H1 (cell line): ENCODE measurements at regions not wholly inside any gene's neighbourhood (a gene's known extent, or its start where the extent isn't known, plus 50 kb on each side); places are given as distances from the start of the nearest gene placed in this dataset.

Source experiments
- CTCF ChIA-PET: fragments of 300-600 bp; sonication (Branson Sonifier 250); formaldehyde crosslinking; loops from one replicate; lab custom pipeline; 2021; ENCODE audit not compliant: partially characterized antibody; lab: Charles Lee
- POLR2A ChIA-PET: fragments of 300-600 bp; sonication (Branson Sonifier 250); formaldehyde crosslinking; loops from one replicate; lab custom pipeline; 2021; ENCODE audit warnings: inconsistent platforms; ENCODE audit not compliant: partially characterized antibody; lab: Charles Lee
- DNase-seq, 2 experiments: peaks; one replicate each; pipeline versions ENCODE4 v3.0.0 to v3.0.0-alpha.2; 2010 to 2022; ENCODE audit warnings: low spot score in 2 of 2, low read depth in 1 of 2, mixed read lengths in 1 of 2
- FAIRE-seq: peaks from 2 replicates; lab custom pipeline; 2011; peaks lifted over from hg19 to GRCh38; lab: Jason Lieb, UNC
- H2AFZ ChIP-seq: 2 replicates; pipeline ENCODE4 v1.8.1; 2012; ENCODE audit warnings: low read length, inconsistent platforms
- H2AK5ac ChIP-seq: 2 replicates; pipeline ENCODE4 v1.6.1; 2013; ENCODE audit warnings: low read depth, low read length
- H2BK120ac ChIP-seq: replicated peaks from 2 replicates; pipeline ENCODE3; 2013; ENCODE audit warnings: low read depth, low read length, inconsistent platforms
- H2BK12ac ChIP-seq: 2 replicates; pipeline ENCODE4 v1.6.1; 2013; ENCODE audit warnings: low read depth, low read length
- H2BK15ac ChIP-seq: 2 replicates; pipeline ENCODE4 v1.6.1; 2013; ENCODE audit warnings: low read length
- H2BK20ac ChIP-seq: 2 replicates; pipeline ENCODE4 v1.6.1; 2013; ENCODE audit warnings: low read length
- H2BK5ac ChIP-seq: 2 replicates; pipeline ENCODE4 v1.6.1; 2013; ENCODE audit warnings: low read depth, low read length
- H3K14ac ChIP-seq: 2 replicates; pipeline ENCODE4 v1.6.1; 2013; ENCODE audit warnings: inconsistent platforms; ENCODE audit not compliant: insufficient read length
- H3K18ac ChIP-seq: 2 replicates; pipeline ENCODE4 v1.6.1; 2013; ENCODE audit warnings: low read length; ENCODE audit errors: extremely low read depth
- H3K23ac ChIP-seq: 2 replicates; pipeline ENCODE4 v1.6.1; 2013; ENCODE audit warnings: inconsistent platforms; ENCODE audit not compliant: insufficient read length
- H3K23me2 ChIP-seq: 2 replicates; pipeline ENCODE4 v1.6.1; 2013; ENCODE audit warnings: low read depth, low read length
- H3K27ac ChIP-seq: 2 replicates; pipeline ENCODE4 v1.6.1; 2011; ENCODE audit warnings: low read depth, low read length, inconsistent platforms
- H3K27me3 ChIP-seq, 4 experiments: replicated peaks in 1 of 4; 1 replicate in 1 of 4; 2 replicates in 3 of 4; pipeline versions ENCODE4 v1.6.1 to v1.8.1; 2011 to 2013; ENCODE audit warnings: low read length in 3 of 4, mild to moderate bottlenecking in 3 of 4, inconsistent platforms in 2 of 4, mixed read lengths in 2 of 4, moderate library complexity in 1 of 4; ENCODE audit not compliant: control insufficient read depth in 3 of 4, insufficient read depth in 3 of 4; ENCODE audit errors: extremely low read depth in 1 of 4
- H3K36me3 ChIP-seq, 4 experiments: 2 replicates each; pipeline versions ENCODE4 v1.6.1 to v1.8.1; 2011 to 2013; ENCODE audit warnings: mild to moderate bottlenecking in 4 of 4, low read length in 3 of 4, moderate library complexity in 2 of 4, control low read depth in 1 of 4, inconsistent platforms in 1 of 4; ENCODE audit not compliant: insufficient read depth in 4 of 4, control insufficient read depth in 2 of 4
- H3K4ac ChIP-seq: replicated peaks from 2 replicates; pipeline ENCODE3; 2013; ENCODE audit warnings: low read length, low read depth, mixed read lengths, inconsistent platforms; ENCODE audit not compliant: insufficient read length
- H3K4me1 ChIP-seq, 4 experiments: replicated peaks in 1 of 4; 1 replicate in 1 of 4; 2 replicates in 3 of 4; pipeline versions ENCODE4 v1.6.1 to v1.8.1; 2011 to 2013; ENCODE audit warnings: low read length in 3 of 4, inconsistent platforms in 2 of 4, mixed read lengths in 1 of 4; ENCODE audit not compliant: insufficient read depth in 4 of 4, control insufficient read depth in 3 of 4
- H3K4me2 ChIP-seq, 2 experiments: 2 replicates each; pipeline versions ENCODE4 v1.6.1 to v1.8.1; 2011 to 2013; ENCODE audit warnings: low read depth in 2 of 2, low read length in 2 of 2, control low read depth in 1 of 2, inconsistent platforms in 1 of 2, mild to moderate bottlenecking in 1 of 2; ENCODE audit not compliant: insufficient read depth in 1 of 2
- H3K4me3 ChIP-seq, 4 experiments: fragments of 200-600, 300-600 bp in 1 of 4; sonication (generic), shearing (Covaris generic), sonication (Bioruptor Twin) in 1 of 4; 2 replicates each; pipeline versions ENCODE4 v1.5.1 to v1.8.1; 2011 to 2016; ENCODE audit warnings: low read length in 4 of 4, low read depth in 3 of 4, control low read depth in 2 of 4, inconsistent platforms in 2 of 4, mild to moderate bottlenecking in 2 of 4, mixed read lengths in 1 of 4, moderate library complexity in 1 of 4; ENCODE audit not compliant: insufficient read depth in 2 of 4; ENCODE audit errors: extremely low read depth in 1 of 4
- H3K56ac ChIP-seq: replicated peaks from 2 replicates; pipeline ENCODE3; 2013; ENCODE audit warnings: low read depth, mild to moderate bottlenecking, mixed read lengths, low read length, inconsistent platforms; ENCODE audit not compliant: insufficient read length
- H3K79me1 ChIP-seq: 2 replicates; pipeline ENCODE4 v1.6.1; 2013; ENCODE audit warnings: low read depth, low read length, control low read depth
- H3K79me2 ChIP-seq, 2 experiments: 2 replicates each; pipeline versions ENCODE4 v1.6.1 to v1.8.1; 2012 to 2013; ENCODE audit warnings: low read length in 2 of 2, mild to moderate bottlenecking in 2 of 2, inconsistent platforms in 1 of 2; ENCODE audit not compliant: insufficient read depth in 2 of 2, control insufficient read depth in 1 of 2
- H3K9ac ChIP-seq, 4 experiments: replicated peaks in 1 of 4; 1 replicate in 1 of 4; 2 replicates in 3 of 4; pipeline versions ENCODE4 v1.6.1 to v1.8.1; 2011 to 2013; ENCODE audit warnings: low read depth in 3 of 4, low read length in 3 of 4, control low read depth in 2 of 4, mild to moderate bottlenecking in 2 of 4, moderate library complexity in 2 of 4, inconsistent platforms in 1 of 4; ENCODE audit errors: extremely low read depth in 1 of 4
- H3K9me3 ChIP-seq, 2 experiments: 2 replicates each; pipeline versions ENCODE4 v1.6.1 to v1.8.1; 2012 to 2013; ENCODE audit warnings: mild to moderate bottlenecking in 2 of 2, moderate library complexity in 2 of 2, control low read depth in 1 of 2, inconsistent platforms in 1 of 2, low read depth in 1 of 2, low read length in 1 of 2, mixed read lengths in 1 of 2; ENCODE audit not compliant: insufficient read depth in 2 of 2
- H4K20me1 ChIP-seq, 2 experiments: replicated peaks in 1 of 2; 2 replicates each; pipeline versions ENCODE3 to v1.8.1; 2011 to 2013; ENCODE audit warnings: inconsistent platforms in 2 of 2, low read length in 2 of 2, mild to moderate bottlenecking in 1 of 2; ENCODE audit not compliant: insufficient read depth in 2 of 2, control insufficient read depth in 1 of 2
- H4K5ac ChIP-seq: 2 replicates; pipeline ENCODE4 v1.6.1; 2013; ENCODE audit warnings: low read length, low read depth, mixed read lengths, inconsistent platforms; ENCODE audit not compliant: insufficient read length
- H4K8ac ChIP-seq: 2 replicates; pipeline ENCODE4 v1.8.0; 2013; ENCODE audit warnings: mild to moderate bottlenecking, moderate library complexity, low read length, inconsistent platforms; ENCODE audit not compliant: insufficient read depth; ENCODE audit errors: extremely low read depth
- H4K91ac ChIP-seq: replicated peaks from 2 replicates; pipeline ENCODE3; 2013; ENCODE audit warnings: low read length, mixed read lengths, inconsistent platforms; ENCODE audit not compliant: insufficient read length
- FOSL1 ChIP-seq: IDR thresholded peaks from 2 replicates; pipeline ENCODE4 v1.6.1; 2011; ENCODE audit warnings: mild to moderate bottlenecking, low read depth, low read length, moderate library complexity; ENCODE audit not compliant: insufficient read depth
- GABPA ChIP-seq: IDR thresholded peaks from 2 replicates; pipeline ENCODE4 v1.6.1; 2011; ENCODE audit warnings: mild to moderate bottlenecking, low read length, moderate library complexity, borderline replicate concordance; ENCODE audit not compliant: insufficient read depth
- KDM1A ChIP-seq: fragments of 200-600, 300-600 bp; sonication (generic); IDR thresholded peaks from 2 replicates; pipeline ENCODE4 v1.7.1; 2016; ENCODE audit warnings: mild to moderate bottlenecking, low read length, borderline replicate concordance
- POU5F1 ChIP-seq: IDR thresholded peaks from 2 replicates; pipeline ENCODE4 v1.6.1; 2011; ENCODE audit warnings: low read depth, mild to moderate bottlenecking, low read length, moderate library complexity
- TCF12 ChIP-seq: IDR thresholded peaks from 2 replicates; pipeline ENCODE4 v1.6.1; 2011; ENCODE audit warnings: low read depth, mild to moderate bottlenecking, low read length
- WGBS, 2 experiments: shearing (Covaris generic) in 1 of 2; methylation state at CpG; one replicate each; pipeline versions ENCODE4 v1.1.6 to v1.1.7; 2013 to 2015; ENCODE audit warnings: low lambda C conversion rate in 2 of 2, mixed read lengths in 2 of 2, inconsistent platforms in 1 of 2, low coverage in 1 of 2, missing lambda C conversion rate in 1 of 2; ENCODE audit not compliant: insufficient replicate concordance in 2 of 2, insufficient coverage in 1 of 2, insufficient read length in 1 of 2; ENCODE audit errors: extremely low coverage in 1 of 2, missing lambda C conversion rate in 1 of 2; 5-methylcytosine and 5-hydroxymethylcytosine counted together

DNA sequence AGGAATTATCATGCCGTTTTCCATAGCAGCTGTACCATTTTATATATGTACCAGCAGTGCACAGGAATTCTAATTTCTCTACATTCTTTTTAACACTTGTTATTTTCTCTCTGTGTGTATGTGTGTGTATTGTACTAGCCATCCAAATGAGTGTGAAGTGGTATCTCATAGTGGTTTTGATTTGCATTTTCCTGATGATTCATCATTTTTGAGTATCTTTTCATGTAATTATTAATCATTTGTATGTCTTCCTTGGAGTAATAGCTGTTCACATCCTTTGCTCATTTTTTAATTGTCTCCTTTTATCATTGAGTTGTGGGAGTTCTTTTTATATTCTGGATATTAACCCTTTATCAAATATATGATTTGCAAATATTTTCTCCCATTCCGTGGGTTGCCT lies 95.6 kb upstream of the MANSC4 start:
- H2BK12ac ChIP-seq = no peak overlapping the region
- H3K56ac ChIP-seq = no peak overlapping the region
- FAIRE-seq (no peak), DNase-seq (no peak)
- H3K79me1 ChIP-seq = no peaks in the 10 kb centered on the region
- H2BK15ac ChIP-seq = no peak overlapping the region
- H2BK5ac ChIP-seq = no peak overlapping the region
- H3K4me2 ChIP-seq = no peak overlapping the region
- H2BK120ac ChIP-seq = no peak overlapping the region
- no peaks in the 10 kb centered on the region for H3K36me3 ChIP-seq
- H4K20me1 ChIP-seq = no peaks in the 10 kb centered on the region
- POLR2A ChIA-PET = no interaction called here
- TF ChIP-seq GABPA = no peak
- TF ChIP-seq TCF12 = no peak
- TF ChIP-seq KDM1A = no peak
- no peak for TF ChIP-seq FOSL1
- no peak for TF ChIP-seq POU5F1
- peaks cover 0 to 4% of the 10 kb centered on the region in 2 experiments; a peak in 1 of 4 replicates for H3K9me3 ChIP-seq
- H4K91ac ChIP-seq = no peak overlapping the region
- H2AK5ac ChIP-seq = no peak overlapping the region
- no peak overlapping the region for H4K8ac ChIP-seq
- H3K27me3 ChIP-seq = no peaks in the 10 kb centered on the region
- H3K18ac ChIP-seq = no peak overlapping the region
- no peak overlapping the region for H2AFZ ChIP-seq
- WGBS, 2 experiments = 44% methylated on average over 2 of the region's 2 CpGs; no CpG with 5 or more reads in 1 of the 2 experiments
- CTCF ChIA-PET = no interaction called here
- H3K14ac ChIP-seq = no peak overlapping the region
- no peak overlapping the region for H3K9ac ChIP-seq
- no peak overlapping the region for H3K27ac ChIP-seq
- H2BK20ac ChIP-seq = no peak overlapping the region
- H3K4ac ChIP-seq = no peak overlapping the region
- H4K5ac ChIP-seq = no peak overlapping the region
- no peaks in the 10 kb centered on the region for H3K4me1 ChIP-seq
- H3K4me3 ChIP-seq = no peak overlapping the region
- no peaks in the 10 kb centered on the region for H3K79me2 ChIP-seq
- no peaks in the 10 kb centered on the region for H3K23me2 ChIP-seq
- no peak overlapping the region for H3K23ac ChIP-seq
